HFFc6 (cell line): ENCODE measurements at regions not wholly inside any gene's neighbourhood (a gene's known extent, or its start where the extent isn't known, plus 50 kb on each side); places are given as distances from the start of the nearest gene placed in this dataset.

Experiments
- DNase-seq: peaks from one replicate; pipeline ENCODE4 v3.0.0-alpha.2; 2018
- H3K27ac Mint-ChIP-seq: 2 replicates; pipeline ENCODE4 v1.8.0; 2020; ENCODE audit warnings: mild to moderate bottlenecking, mixed read lengths
- H3K27me3 Mint-ChIP-seq: 2 replicates; pipeline ENCODE4 v1.8.0; 2021; ENCODE audit warnings: mild to moderate bottlenecking, moderate library complexity, mixed read lengths; ENCODE audit not compliant: insufficient read depth
- H3K36me3 Mint-ChIP-seq: 2 replicates; pipeline ENCODE4 v1.8.0; 2021; ENCODE audit warnings: low read depth, mixed read lengths
- H3K4me1 Mint-ChIP-seq: 2 replicates; pipeline ENCODE4 v1.8.0; 2020; ENCODE audit warnings: low read depth, mixed read lengths
- H3K4me3 Mint-ChIP-seq: 2 replicates; pipeline ENCODE4 v1.8.0; 2020; ENCODE audit warnings: mild to moderate bottlenecking, moderate library complexity, mixed read lengths
- H3K9me3 Mint-ChIP-seq: 2 replicates; pipeline ENCODE4 v1.8.0; 2020; ENCODE audit warnings: mild to moderate bottlenecking, mixed read lengths
- TF ChIP-seq, protein P1 (sequence below): fragments of 200-600 bp; sonication (generic); IDR thresholded peaks from 2 replicates; pipeline ENCODE4 v1.5.0; 2021; ENCODE audit warnings: antibody characterized with exemption, mild to moderate bottlenecking

DNA sequence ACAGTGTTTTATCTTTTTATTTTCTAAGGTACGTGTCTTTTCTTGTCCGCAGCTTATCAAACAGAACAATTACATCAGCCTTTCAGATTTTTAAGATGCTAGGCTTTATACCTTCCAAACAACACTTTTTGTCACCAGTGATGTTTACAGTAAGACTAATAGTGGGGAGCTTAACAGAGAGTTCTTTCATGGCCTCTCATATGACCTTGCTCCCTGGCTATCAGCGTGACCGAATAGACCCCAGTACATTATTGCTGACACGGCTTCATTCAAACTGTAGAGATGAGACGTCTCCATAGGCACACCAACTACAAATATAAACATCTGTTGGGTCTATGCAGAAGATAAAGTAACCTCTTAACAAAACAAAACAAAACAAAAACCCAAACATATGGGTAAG, 477.6 kb upstream of the KCNMB2 start:
- DNase-seq, result no peak
- Mint-ChIP-seq H3K27me3 (no peaks in the 10 kb centered on the region; the same call in 1 of the 2 replicates), H3K36me3 (no peaks in the 10 kb centered on the region), H3K27ac (no peak overlapping the region), H3K4me3 (no peak overlapping the region), H3K9me3 (no peaks in the 10 kb centered on the region), H3K4me1 (no peaks in the 10 kb centered on the region; the same call in 1 of the 2 replicates)
- TF ChIP-seq, protein P1, sequence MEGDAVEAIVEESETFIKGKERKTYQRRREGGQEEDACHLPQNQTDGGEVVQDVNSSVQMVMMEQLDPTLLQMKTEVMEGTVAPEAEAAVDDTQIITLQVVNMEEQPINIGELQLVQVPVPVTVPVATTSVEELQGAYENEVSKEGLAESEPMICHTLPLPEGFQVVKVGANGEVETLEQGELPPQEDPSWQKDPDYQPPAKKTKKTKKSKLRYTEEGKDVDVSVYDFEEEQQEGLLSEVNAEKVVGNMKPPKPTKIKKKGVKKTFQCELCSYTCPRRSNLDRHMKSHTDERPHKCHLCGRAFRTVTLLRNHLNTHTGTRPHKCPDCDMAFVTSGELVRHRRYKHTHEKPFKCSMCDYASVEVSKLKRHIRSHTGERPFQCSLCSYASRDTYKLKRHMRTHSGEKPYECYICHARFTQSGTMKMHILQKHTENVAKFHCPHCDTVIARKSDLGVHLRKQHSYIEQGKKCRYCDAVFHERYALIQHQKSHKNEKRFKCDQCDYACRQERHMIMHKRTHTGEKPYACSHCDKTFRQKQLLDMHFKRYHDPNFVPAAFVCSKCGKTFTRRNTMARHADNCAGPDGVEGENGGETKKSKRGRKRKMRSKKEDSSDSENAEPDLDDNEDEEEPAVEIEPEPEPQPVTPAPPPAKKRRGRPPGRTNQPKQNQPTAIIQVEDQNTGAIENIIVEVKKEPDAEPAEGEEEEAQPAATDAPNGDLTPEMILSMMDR, result no peak

- Mint-ChIP-seq H3K4me1 (no peaks in the 10 kb centered on the region; the same call in 1 of the 2 replicates), H3K9me3 (no peaks in the 10 kb centered on the region), H3K27ac (no peak overlapping the region), H3K4me3 (no peak overlapping the region), H3K36me3 (no peaks in the 10 kb centered on the region), H3K27me3 (no peaks in the 10 kb centered on the region; the same call in 1 of the 2 replicates)
- DNase-seq, result no peak
- TF ChIP-seq, protein P1, result no peak
Observed at GRCh38 chr3:178059119-178059518, 477.1 kb upstream of the KCNMB2 start.

GRCh38 chr3:178059836-178060235, 476.4 kb upstream of the KCNMB2 start:
- Mint-ChIP-seq H3K4me3 (no peak overlapping the region), H3K36me3 (no peaks in the 10 kb centered on the region), H3K4me1 (no peaks in the 10 kb centered on the region; the same call in 1 of the 2 replicates), H3K9me3 (no peaks in the 10 kb centered on the region), H3K27me3 (no peaks in the 10 kb centered on the region; the same call in 1 of the 2 replicates), H3K27ac (no peak overlapping the region)
- DNase-seq, result peak; percentile 41
- TF ChIP-seq, protein P1, result no peak

GRCh38 chr3:178060407-178060806, 475.8 kb upstream of the KCNMB2 start:
- Mint-ChIP-seq H3K4me3 (no peak overlapping the region), H3K4me1 (no peaks in the 10 kb centered on the region; the same call in 1 of the 2 replicates), H3K9me3 (no peaks in the 10 kb centered on the region), H3K27me3 (no peaks in the 10 kb centered on the region; the same call in 1 of the 2 replicates), H3K27ac (no peak overlapping the region), H3K36me3 (no peaks in the 10 kb centered on the region)
- DNase-seq, result peak; percentile 15
- TF ChIP-seq, protein P1, result no peak

DNA sequence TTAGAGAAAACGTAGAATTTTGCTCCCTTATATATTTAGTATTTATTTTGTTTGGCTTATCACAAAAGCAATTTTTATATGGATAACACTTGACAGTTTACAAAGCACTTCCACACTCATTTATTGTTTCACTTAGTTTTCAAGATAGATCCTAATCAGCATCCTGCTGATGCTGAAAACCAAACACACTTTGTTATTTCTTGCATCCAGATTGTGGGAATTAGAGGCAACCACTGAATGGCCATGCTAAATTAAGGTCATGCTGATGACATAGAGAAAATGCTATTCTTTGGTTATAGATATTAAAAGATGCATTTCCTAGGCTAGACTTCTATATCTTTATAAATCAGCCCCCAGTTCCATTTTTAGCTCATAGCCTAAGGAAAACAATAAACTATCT, 474.1 kb upstream of the KCNMB2 start:
- Mint-ChIP-seq H3K4me1 (no peaks in the 10 kb centered on the region; the same call in 1 of the 2 replicates), H3K4me3 (no peak overlapping the region), H3K27ac (no peak overlapping the region), H3K36me3 (no peaks in the 10 kb centered on the region), H3K27me3 (no peaks in the 10 kb centered on the region; the same call in 1 of the 2 replicates), H3K9me3 (no peaks in the 10 kb centered on the region)
- no peak for DNase-seq
- TF ChIP-seq, protein P1, result no peak

DNA sequence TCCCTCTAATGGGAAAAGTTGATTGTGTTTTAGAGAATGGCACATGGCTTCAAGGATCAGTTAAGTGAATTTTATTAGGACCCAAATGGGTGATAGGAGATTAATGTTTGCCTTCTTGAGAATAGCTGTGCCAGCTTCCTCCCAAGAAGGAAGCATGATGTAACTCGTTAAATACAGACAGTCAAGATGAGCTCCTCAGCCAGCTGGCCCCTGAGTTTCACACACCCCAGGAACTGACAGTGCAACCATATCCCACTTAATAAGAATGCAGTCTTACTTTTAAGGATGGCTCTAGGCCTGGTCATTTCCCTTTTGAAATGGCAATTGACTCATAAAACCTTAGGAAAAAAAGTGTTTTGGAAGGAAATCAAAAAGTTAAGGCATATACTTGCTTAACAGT, 472.8 kb upstream of the KCNMB2 start:
- Mint-ChIP-seq H3K27ac (peak overlapping the region; percentile 42), H3K4me3 (no peak overlapping the region), H3K36me3 (no peaks in the 10 kb centered on the region), H3K9me3 (no peaks in the 10 kb centered on the region), H3K4me1 (no peaks in the 10 kb centered on the region; the same call in 1 of the 2 replicates), H3K27me3 (no peaks in the 10 kb centered on the region; the same call in 1 of the 2 replicates)
- TF ChIP-seq, protein P1, result no peak
- peak; percentile 50 for DNase-seq
